Sigmoid colon (tissue), 6 donors: ENCODE measurements at regions not wholly inside any gene's neighbourhood (a gene's known extent, or its start where the extent isn't known, plus 50 kb on each side); places are given as distances from the start of the nearest gene placed in this dataset.

Experiments used
- DNase-seq: peaks from one replicate; pipeline ENCODE4 v3.0.0-alpha.2; 2019
- H3K27ac ChIP-seq, 4 donors: fragments of 200-600 bp; sonication (generic); one replicate each; pipeline ENCODE4 v1.5.1; 2016 to 2019; ENCODE audit warnings: mild to moderate bottlenecking in 1 of 4
- H3K27me3 ChIP-seq, 3 donors: fragments of 200-600 bp; sonication (generic); one replicate each; pipeline ENCODE4 v1.5.1; 2019; ENCODE audit warnings: mild to moderate bottlenecking in 1 of 3
- H3K36me3 ChIP-seq, 4 donors: fragments of 200-600 bp; sonication (generic); one replicate each; pipeline ENCODE4 v1.5.1; 2016 to 2019
- H3K4me1 ChIP-seq, 4 donors: fragments of 200-600 bp; sonication (generic); one replicate each; pipeline ENCODE4 v1.5.1; 2017 to 2019
- H3K4me3 ChIP-seq, 4 donors: fragments of 200-600 bp; sonication (generic); one replicate each; pipeline ENCODE4 v1.5.1; 2017 to 2019; ENCODE audit warnings: mild to moderate bottlenecking in 2 of 4, moderate library complexity in 1 of 4
- H3K9me3 ChIP-seq, 4 donors: fragments of 200-600 bp in 3 of 4; sonication (generic) in 3 of 4; one replicate each; pipeline versions ENCODE4 v1.5.1 to v1.6.1; 2013 to 2019
- EP300 ChIP-seq, 4 donors: sonication (generic); formaldehyde crosslinking; IDR thresholded peaks; one replicate each; pipeline ENCODE4 v1.6.1; 2017; ENCODE audit warnings: antibody characterized with exemption in 4 of 4
- POLR2A ChIP-seq, 2 donors: fragments of 450-650 bp; IDR thresholded peaks; one replicate each; pipeline ENCODE4 v1.6.1; 2016; ENCODE audit warnings: antibody characterized with exemption in 2 of 2, mild to moderate bottlenecking in 2 of 2, moderate library complexity in 2 of 2
- POLR2AphosphoS5 ChIP-seq, 4 donors: sonication (generic); formaldehyde crosslinking; IDR thresholded peaks; one replicate each; pipeline ENCODE4 v1.6.1; 2017; ENCODE audit warnings: antibody characterized with exemption in 4 of 4
- WGBS, 2 donors: extraction: QIAGEN DNeasy Blood & Tissue Kit; methylation state at CpG; one replicate each; pipeline ENCODE4 v1.1.7; 2013; 5-methylcytosine and 5-hydroxymethylcytosine counted together
- intact Hi-C: fragments of 100-400 bp; cut with DNase I; formaldehyde crosslinking; loops from one replicate; pipeline ENCODE4 v1.15.1; 2023
- TF ChIP-seq, protein P1 (sequence below), 4 experiments: fragments of 450-650 bp in 3 of 4; fragments of 200-600 bp in 1 of 4; IDR thresholded peaks; one replicate each; pipeline ENCODE4 v1.5.1; 2016 to 2019; ENCODE audit warnings: antibody characterized with exemption in 4 of 4, mild to moderate bottlenecking in 3 of 4, moderate library complexity in 2 of 4
- donor health status: healthy with polysubstance abuse.
- donor health status: healthy.

DNA sequence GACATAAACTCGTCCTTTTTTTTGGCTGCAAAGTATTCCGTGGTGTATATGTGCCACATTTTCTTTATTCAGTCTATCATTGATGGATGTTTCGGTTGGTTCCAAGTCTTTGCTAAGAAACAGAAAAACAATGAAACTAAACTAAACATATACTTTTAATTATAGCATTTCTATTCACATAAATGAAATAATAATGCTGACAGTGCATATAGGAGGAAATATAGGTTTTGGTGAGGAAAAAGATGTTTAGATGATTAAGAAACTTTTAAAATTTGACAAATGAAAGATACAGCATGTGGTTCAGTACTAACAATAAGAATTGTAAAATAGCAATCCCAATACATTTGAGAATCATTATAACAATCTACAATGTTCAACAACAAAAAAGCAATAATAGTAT is 1094.5 kb upstream of the CDH6 start:
- Histone ChIP-seq H3K4me1 (no peaks in the 10 kb centered on the region), H3K4me3 (no peak overlapping the region), H3K9me3 (no peaks in the 10 kb centered on the region), H3K36me3 (no peaks in the 10 kb centered on the region), H3K27me3 (no peaks in the 10 kb centered on the region), H3K27ac (no peak overlapping the region)
- intact Hi-C loops: no loop called here
- 71 to 77% methylated on average over 3 of the region's 3 CpGs for whole genome bisulfite sequencing, 2 donors
- DNase-seq: no peak
- TF ChIP-seq POLR2AphosphoS5 (IDR thresholded peaks at IDR 0.05): no peak
- TF ChIP-seq POLR2A (IDR thresholded peaks at IDR 0.05): no peak
- TF ChIP-seq EP300 (IDR thresholded peaks at IDR 0.05): no peak
- TF ChIP-seq, protein P1, sequence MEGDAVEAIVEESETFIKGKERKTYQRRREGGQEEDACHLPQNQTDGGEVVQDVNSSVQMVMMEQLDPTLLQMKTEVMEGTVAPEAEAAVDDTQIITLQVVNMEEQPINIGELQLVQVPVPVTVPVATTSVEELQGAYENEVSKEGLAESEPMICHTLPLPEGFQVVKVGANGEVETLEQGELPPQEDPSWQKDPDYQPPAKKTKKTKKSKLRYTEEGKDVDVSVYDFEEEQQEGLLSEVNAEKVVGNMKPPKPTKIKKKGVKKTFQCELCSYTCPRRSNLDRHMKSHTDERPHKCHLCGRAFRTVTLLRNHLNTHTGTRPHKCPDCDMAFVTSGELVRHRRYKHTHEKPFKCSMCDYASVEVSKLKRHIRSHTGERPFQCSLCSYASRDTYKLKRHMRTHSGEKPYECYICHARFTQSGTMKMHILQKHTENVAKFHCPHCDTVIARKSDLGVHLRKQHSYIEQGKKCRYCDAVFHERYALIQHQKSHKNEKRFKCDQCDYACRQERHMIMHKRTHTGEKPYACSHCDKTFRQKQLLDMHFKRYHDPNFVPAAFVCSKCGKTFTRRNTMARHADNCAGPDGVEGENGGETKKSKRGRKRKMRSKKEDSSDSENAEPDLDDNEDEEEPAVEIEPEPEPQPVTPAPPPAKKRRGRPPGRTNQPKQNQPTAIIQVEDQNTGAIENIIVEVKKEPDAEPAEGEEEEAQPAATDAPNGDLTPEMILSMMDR (IDR thresholded peaks at IDR 0.05): no peak

DNA sequence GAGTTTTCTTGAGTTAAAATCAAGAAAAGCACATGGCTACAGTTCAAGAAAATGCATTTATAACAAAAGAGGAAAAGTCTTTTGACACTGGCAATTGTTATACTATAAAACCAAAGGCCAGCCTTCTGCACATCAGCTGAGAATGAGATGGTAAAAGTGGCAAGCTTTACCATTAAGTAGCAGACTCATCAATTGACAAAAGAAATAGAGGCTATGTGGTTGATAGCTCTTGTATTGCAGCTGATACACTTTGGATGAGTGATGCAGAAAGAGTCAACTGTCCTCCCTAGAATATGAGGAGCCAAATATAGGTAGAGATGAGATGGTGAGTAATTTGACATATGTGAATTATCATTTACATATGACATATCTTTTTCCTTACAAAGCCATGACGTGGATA is 1100.9 kb upstream of the CDH6 start:
- H3K4me1 ChIP-seq: no peaks in the 10 kb centered on the region
- intact Hi-C loops: no loop called here
- no peaks in the 10 kb centered on the region for H3K36me3 ChIP-seq
- H3K27me3 ChIP-seq: no peaks in the 10 kb centered on the region
- TF ChIP-seq, protein P1 (IDR thresholded peaks at IDR 0.05): no peak
- TF ChIP-seq POLR2A (IDR thresholded peaks at IDR 0.05): no peak
- TF ChIP-seq EP300 (IDR thresholded peaks at IDR 0.05): no peak
- TF ChIP-seq POLR2AphosphoS5 (IDR thresholded peaks at IDR 0.05): no peak
- H3K27ac ChIP-seq: no peak overlapping the region
- no peak for DNase-seq
- H3K4me3 ChIP-seq: no peak overlapping the region
- WGBS, 2 donors: 55 to 69% methylated on average over 1 of the region's 1 CpG
- H3K9me3 ChIP-seq: no peaks in the 10 kb centered on the region

DNA sequence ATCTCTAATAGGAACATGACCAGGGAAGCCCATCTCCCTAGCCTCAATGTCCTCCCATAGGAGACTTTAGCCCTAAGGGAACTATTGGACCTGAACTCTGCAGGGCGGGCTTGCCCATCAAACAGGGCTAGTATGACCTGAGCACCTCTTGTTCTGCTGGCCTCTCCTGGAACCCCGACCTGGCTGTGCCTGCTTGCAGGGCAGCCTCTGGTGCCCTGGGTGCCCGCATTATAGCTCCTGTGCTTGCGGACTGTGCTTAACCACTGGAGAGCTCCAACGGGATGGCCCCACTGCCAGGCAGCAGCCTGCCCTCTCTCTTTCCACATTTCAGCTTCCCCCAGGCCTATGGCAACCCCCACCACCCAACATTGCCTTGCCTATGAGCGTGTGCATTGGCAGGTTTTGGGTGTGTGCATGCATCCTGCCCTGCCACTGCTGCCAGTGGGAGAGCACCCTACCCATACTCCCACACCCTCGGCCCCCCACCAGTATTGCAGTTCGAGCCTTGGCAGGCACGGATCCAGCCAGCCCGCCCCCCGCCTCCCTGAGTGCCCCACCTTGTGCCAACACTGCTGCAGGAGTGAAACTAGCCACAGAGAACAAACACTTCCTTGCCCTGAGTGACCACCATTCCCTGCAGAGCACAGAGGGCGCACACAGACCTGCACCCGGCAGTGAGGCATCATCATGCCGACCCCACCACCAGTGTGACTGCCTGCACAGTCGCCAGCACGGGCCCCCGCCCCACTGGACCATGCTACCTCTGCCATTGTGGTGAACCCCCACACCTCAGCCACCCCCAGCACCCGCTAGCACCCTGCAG is 1123.8 kb upstream of the CDH6 start:
- no peaks in the 10 kb centered on the region for H3K27me3 ChIP-seq
- H3K36me3 ChIP-seq: no peaks in the 10 kb centered on the region
- H3K4me1 ChIP-seq: no peaks in the 10 kb centered on the region
- TF ChIP-seq EP300 (IDR thresholded peaks at IDR 0.05): no peak
- TF ChIP-seq POLR2AphosphoS5 (IDR thresholded peaks at IDR 0.05): no peak
- TF ChIP-seq, protein P1 (IDR thresholded peaks at IDR 0.05): no peak
- TF ChIP-seq POLR2A (IDR thresholded peaks at IDR 0.05): no peak
- H3K4me3 ChIP-seq: no peak overlapping the region
- peaks cover 0 to 2% (median 0%) of the 10 kb centered on the region in 4 donors for H3K9me3 ChIP-seq
- no peak overlapping the region for H3K27ac ChIP-seq
- WGBS, 2 donors: 80 to 84% methylated on average over 18 of the region's 18 CpGs
- no peak for DNase-seq
- intact Hi-C loops: no loop called here

DNA sequence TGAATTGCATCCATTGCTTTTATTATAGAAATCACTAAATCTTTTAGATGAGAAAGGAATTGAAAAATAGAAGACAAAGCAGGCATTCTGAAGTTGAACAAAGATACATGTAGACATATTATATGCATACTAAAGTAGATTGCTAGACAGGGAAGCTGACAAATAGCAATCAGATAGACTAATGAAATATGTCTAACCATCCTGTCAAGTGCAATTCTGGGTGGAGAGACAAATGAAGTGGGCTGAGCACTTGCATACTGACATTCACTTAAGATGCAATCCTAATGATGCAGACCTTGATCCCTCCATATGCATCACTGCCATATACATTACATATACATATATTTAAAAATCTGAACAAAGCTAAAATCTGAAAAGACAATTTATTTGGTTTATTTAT is 1130.0 kb upstream of the CDH6 start:
- no peak for TF ChIP-seq EP300 (IDR thresholded peaks at IDR 0.05)
- no peak for TF ChIP-seq POLR2A (IDR thresholded peaks at IDR 0.05)
- TF ChIP-seq, protein P1 (IDR thresholded peaks at IDR 0.05): no peak
- TF ChIP-seq POLR2AphosphoS5 (IDR thresholded peaks at IDR 0.05): no peak
- H3K4me3 ChIP-seq: no peak overlapping the region
- no peak overlapping the region for H3K27ac ChIP-seq
- no peaks in the 10 kb centered on the region for H3K36me3 ChIP-seq
- intact Hi-C loops: no loop called here
- no peaks in the 10 kb centered on the region for H3K27me3 ChIP-seq
- no peak for DNase-seq
- H3K4me1 ChIP-seq: no peaks in the 10 kb centered on the region
- H3K9me3 ChIP-seq: no peaks in the 10 kb centered on the region

DNA sequence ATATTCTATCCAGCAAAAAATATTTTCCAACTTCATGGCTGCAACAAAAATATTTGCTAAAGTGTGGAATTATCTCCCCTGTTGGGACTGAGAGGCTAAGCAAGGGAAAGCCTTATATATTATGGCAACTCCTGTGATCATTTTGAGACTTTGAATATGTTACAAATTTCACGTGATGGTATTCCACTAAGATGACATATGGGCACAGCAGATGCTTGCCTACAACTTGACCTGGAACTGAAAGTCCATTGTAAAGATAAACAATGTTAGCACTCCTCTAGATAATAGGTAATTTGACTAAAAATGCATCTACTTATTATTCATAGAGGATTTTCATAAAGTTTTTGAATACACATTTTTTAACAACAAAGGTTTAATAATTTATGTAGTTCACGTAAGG is 1141.5 kb upstream of the CDH6 start:
- Histone ChIP-seq H3K36me3 (no peaks in the 10 kb centered on the region), H3K27me3 (no peaks in the 10 kb centered on the region), H3K4me3 (no peak overlapping the region), H3K9me3 (no peaks in the 10 kb centered on the region), H3K27ac (no peak overlapping the region), H3K4me1 (no peaks in the 10 kb centered on the region)
- DNase-seq: no peak
- TF ChIP-seq EP300 (IDR thresholded peaks at IDR 0.05) (no peak), POLR2A (IDR thresholded peaks at IDR 0.05) (no peak), POLR2AphosphoS5 (IDR thresholded peaks at IDR 0.05) (no peak)
- TF ChIP-seq, protein P1 (IDR thresholded peaks at IDR 0.05): no peak
- intact Hi-C loops: no loop called here
- WGBS, 2 donors: 75 to 85% methylated on average over 2 of the region's 2 CpGs
